Suppressor macrophage treated with lipopolysaccharide for 4 hours (primary cell): ENCODE measurements at regions not wholly inside any gene's neighbourhood (a gene's known extent, or its start where the extent isn't known, plus 50 kb on each side); places are given as distances from the start of the nearest gene placed in this dataset.
A peak's percentile ranks its signal among the peaks of the same experiment; 100 is the strongest.
"Not testable (repeated sequence)": the region's sequence is repeated elsewhere in the genome, so short reads cannot be mapped to it uniquely, and the experiment has no call there.

ENCODE experiments used
- DNase-seq: peaks from one replicate; pipeline ENCODE4 v3.0.0-alpha.2; 2020

DNA sequence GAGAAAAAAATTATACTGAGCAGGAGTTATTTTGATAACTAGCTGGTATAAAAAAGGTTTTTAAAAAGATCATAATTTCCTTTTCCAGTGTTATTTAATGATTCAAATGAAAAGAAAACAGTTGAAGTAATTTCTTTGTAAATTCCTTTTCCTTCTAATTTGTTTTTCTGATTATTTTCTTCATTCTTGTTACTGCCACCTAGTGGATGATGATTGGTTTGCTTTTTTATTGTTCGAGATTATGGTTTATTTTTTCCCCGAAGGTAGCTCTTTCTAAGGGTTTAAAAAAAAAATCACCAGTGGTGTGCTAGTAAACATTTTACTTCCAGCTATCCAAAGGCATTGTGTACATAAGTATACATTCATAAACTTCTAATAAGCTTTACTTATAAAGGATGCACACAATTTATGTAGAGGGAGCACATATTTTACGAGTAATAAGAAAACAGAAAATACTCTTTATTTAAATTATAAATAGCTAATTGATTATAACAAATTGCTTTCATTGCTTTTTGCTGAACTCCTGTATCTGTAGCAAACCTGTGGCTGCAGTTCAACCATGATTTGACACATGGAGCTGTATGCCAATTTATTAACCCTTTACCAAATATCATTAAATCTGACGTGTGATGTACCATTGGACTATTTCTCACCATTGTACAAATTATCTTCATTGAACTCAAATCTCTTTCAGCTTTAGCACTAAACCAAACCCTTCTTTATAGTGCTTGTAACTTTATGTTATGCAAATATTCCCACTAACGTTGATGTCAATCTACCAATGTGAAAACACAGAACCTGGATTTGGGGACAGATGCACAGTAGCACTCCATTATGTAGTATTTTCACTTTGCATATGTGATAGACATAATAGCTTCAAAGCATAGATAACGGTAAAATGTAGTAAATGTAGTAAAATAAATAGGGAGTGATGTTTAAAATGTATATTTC, 97.8 kb upstream of the ANK2 start:
- peak; percentile 12 for DNase-seq

DNA sequence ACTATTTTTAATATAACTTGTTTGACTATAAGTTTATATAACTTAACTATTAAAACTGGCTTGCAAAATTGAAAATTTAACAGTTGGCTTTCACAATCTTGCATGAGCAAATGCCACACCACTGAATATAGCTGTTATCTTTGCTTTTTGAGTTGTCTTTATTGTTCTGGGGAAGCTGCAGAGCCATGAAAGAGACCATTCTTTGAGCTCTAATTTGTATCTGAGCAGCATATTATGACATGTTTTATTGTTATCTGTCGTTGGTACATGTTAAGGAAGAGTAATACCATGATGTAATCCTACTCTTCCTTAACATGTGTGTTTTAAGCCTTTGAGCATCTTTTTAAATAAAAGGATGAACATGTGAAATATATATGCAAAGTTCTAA, 97.1 kb upstream of the ANK2 start:
- DNase-seq, result no peak

DNA sequence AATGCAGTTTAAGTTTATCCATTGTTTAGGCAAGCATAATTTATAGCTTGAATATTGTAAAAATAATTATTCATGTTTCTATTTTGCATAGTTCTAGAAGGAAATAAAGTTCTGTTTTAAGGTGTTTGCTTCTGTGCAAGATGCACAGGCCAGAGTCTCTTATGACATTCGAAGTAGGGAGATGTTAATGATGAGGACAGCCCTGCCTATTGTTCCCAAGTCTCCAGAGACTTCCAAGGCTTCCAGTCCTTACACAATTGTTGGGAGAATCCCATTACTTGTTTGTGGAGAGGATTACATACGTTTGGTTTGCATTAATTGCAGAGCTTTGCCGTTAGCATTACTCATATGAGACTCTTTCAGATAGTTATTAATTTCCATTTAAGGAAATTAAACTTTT, 96.2 kb upstream of the ANK2 start:
- no peak for DNase-seq

DNA sequence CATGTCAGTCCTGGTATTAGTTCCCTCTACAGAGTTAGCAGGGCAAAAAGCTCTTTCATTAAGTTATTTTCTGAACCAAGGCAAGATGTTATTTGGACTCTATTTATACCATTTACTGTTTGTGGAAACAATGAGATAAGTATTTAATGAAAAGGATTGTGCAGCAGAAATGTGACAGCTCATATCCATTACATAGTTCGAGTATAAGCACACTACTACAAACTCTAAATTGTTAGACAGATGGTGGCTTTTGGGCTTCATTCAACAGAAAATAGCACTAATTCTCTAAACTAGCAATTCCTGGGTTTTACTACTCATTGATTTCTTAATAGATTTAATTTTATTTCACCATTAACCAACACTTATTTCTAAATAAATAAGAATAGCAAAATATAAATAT, 95.2 kb upstream of the ANK2 start:
- DNase-seq, result no peak

DNA sequence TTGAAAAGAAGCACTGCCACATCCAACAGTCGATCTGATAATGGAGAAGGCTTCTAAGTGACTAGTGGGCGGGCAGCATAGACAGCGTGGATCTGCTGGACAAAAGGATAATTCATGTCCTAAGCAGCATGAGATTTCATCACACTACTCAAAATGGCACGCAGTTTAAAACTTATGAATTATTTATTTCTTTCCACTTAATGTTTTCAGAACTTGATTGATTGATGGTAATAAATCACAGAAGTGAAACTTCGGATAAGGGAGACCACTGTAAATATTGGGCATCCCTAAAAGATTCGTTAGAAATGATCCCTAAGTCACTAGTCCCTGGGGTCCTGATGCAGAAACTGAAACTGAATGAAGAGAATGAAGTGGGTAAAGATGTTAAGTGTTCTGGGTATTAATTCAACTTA, 93.0 kb upstream of the ANK2 start:
- DNase-seq, result no peak

DNA sequence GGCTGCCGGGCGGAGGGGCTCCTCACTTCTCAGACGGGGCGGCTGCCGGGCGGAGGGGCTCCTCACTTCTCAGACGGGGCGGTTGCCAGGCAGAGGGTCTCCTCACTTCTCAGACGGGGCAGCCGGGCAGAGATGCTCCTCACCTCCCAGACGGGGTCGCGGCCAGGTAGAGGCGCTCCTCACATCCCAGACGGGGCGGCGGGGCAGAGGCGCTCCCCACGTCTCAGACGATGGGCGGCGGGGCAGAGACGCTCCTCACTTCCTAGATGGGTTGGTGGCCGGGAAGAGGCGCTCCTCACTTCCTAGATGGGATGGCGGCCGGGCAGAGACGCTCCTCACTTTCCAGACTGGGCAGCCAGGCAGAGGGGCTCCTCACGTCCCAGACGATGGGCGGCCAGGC, 91.7 kb upstream of the ANK2 start:
- DNase-seq, result not testable (repeated sequence)

DNA sequence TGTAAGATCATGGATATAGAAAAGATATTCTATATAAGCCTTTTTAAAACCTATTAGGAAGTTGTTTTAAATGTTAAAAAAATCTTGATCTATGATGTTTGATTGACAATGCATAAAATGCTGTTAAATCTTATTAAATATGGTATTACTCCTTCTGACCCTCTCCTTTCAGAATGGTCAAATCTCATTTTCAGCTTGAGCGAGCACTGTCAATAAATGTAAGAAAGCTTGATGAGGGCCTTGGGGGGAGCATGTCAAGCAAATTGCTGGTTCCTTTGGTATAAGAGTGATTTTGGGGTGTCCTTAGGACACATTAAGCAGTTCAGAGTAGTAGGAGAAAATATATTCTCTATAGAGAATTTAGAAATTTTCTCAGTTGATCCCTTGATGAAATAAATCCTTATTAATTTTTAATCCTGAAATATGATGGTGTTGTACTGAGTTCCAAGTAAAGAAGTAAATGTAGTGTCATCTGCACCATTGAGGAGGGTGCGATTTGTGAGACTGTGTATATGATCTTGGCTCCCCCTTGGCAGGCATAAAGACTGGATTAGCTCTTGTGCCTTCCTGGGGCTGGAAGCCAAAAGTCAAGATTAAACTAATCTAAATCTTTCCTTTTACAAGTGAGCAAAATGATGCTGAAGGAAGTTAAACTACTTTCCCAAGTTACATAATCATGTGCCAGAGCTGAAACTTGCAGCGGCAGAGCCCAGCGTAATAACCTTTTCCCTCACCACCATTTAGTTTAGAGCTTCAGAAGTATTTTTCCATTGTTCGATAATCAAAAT, 82.6 kb upstream of the ANK2 start:
- DNase-seq, result no peak

DNA sequence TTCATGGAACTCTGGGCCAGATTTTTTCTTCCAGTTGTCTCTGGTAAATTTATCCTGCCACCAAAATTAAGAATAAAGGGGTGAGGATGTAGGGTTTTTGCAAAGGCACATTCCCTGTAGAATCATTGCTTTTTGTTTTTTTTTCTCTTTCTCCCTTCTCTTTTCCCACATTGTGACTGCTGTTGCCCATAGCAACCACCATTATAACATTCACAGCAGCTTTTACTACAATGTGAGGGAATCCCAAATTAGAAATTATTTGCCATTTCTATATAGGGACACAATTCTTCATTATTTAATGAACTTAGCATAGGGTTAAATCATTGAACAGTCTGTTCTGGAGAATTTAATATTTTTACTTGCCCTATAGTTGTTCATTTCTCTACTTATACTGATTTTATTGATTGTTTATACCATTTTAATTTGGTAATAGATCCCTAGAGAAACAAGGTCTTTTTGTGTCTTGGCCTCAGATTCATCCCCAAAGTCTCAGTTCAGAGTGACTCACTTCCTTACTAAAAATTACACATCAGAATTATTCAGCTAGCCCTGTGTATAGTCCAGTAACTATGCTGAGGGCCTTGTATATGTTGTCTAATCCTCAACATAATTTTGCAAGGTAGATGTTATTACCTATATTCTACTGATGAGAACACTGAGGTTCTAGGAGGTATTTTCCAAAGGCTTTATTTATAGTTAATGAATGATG, 80.8 kb upstream of the ANK2 start:
- DNase-seq, result no peak

DNA sequence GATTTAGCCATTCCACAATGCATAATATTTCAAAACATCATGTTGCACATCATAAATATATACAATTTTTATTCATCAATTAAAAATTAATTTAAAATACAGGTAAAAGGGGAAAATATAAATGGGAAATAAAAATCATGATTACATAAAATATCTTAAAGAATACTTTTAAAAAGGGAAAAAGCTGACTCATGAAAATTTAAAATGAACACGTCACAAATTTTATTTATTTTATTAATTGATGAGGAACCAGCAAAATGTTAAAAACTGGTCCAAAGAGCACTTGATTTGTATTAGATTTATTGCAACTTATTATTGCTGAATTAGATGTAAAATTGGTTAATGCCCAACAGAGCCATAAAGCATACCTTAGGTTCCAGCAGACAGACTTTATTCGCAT, 78.5 kb upstream of the ANK2 start:
- DNase-seq, result no peak

DNA sequence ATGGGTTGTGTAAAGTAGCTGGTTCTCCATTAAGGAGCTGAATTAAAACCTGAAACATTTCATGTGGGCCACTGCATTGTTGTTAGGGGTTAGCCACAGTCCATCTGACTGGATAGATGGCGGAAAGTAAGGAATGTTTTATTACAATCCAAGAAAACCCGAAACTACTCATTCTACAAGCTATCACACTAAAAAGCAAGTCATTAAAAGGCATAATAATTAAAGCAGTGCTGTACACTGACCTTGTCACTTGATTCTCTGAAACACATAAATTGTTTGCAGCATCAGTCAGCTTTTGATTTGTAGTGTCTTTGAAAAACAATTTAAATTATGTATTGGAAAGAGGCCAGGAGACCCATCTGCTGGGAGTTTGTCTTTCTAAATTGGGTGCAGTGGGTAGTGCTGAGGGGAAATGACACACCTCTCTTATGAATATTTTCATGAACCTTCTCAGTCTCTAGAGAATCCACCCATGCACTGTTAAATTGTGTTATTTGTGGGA, 75.7 kb upstream of the ANK2 start:
- no peak for DNase-seq

DNA sequence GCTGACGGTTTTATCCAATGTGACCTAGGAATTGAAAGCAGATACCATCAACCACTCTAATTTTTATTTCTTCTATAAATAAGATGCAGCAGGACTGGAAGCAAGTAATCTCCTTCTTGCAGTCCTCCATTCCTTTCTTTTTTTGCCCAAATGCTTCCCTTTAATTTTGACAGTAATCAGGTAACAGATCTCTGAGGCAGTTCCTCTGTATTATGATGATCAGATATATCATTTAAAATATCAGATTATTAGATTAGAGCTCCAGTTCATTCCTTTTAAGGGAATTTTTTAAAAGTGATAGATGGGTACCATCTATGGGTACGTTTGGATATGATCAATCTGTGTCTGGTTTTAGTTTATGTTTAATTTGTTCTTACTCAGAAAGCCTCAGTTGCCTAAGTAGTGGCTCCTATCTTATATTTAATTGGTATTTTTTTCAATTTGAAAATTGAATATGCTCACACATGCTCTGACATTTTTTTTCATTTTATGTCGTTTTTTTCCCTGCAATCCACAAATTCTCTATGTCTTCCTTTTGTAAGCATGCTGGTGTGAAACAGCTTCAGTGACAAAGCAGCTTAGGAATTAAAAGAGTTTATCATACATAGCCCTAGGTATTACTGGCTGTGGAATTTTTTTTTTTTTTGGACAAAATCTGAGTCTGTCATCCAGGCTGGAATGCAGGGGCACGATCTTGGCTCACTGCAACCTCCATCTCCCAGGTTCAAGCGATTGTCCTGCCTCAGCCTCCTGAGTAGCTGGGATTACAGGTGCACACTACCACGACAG, 73.7 kb upstream of the ANK2 start:
- DNase-seq, result no peak

DNA sequence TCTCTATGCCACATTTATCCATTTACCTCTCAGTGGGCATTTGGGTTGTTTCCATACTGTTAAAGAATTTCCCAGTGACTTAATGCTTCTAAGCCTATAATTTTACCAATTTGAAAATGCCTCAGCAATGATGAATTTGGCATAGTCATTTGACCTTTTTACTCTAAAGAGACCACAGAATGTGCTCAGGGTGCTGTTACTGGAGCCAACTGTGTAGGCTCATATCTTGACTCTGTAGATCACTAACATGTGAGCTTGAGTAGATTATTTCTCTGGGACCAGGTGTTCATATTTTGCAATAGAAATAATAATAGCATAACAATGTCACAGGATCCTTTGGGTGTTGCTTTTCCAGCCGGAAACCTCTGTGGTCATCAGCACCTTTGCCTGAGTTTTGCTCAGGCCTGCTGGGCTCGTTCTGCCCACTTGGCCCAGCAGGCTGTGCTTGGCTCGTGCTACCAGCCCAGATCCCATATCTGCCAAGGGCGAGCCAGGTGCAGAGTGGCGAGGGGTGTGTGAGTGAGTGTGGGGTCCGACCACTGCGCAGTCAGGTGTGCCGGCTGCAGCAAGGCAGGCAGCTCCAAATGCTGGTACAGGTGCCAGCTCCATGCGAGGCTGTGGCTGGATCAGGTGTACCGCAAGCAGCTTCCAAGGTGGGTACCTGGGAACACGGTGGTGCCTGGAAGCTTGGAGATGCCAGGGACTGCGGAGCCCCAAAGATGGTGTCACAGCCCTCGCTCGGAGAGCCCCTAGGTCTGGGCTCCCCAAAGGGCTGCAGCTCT, 70.6 kb upstream of the ANK2 start:
- no peak for DNase-seq

DNA sequence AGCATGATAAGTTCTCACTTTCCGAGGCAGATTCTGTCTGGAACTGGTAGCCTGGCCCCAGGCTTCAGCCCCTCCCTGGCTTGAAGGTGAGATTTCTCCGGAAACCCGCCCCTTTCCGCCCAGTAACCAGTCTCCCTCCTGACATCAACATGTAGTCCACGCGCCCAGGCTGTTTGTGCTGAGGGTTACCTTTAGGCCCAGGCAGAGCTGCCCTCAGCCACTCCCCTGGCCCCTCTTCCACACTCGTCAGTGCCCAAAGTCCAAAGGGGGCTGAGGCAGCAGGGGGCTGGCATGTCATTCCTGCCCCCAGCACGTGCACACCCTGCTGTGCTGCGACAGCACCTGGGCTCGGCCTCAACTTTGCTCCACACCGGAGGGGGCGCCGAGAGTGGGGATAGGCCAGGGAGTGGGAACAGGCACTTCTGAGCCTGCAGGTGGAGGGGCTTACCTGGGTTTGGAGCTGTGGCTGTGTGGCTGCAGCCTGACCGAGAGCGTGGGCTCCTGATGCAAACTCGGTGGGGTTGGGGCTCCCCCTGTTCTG, 69.5 kb upstream of the ANK2 start:
- no peak for DNase-seq

DNA sequence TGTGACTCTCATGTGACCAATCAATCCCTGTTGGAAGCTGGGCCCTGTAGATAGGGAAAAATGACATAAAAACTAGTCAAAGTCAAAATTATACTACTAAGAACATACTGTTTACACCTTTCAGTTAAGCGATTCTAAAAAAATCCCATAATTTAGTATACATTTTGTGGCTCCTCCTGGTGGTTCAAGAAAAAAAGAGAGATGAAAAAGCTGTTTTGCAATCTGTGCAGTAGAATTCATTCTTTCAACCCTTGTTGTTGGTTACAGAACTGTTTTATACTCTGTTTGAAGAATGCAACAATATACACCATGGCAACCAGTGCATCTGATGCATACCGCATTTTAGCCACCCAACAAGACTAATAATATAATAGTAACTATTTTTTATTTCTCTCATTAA, 66.8 kb upstream of the ANK2 start:
- DNase-seq, result no peak

DNA sequence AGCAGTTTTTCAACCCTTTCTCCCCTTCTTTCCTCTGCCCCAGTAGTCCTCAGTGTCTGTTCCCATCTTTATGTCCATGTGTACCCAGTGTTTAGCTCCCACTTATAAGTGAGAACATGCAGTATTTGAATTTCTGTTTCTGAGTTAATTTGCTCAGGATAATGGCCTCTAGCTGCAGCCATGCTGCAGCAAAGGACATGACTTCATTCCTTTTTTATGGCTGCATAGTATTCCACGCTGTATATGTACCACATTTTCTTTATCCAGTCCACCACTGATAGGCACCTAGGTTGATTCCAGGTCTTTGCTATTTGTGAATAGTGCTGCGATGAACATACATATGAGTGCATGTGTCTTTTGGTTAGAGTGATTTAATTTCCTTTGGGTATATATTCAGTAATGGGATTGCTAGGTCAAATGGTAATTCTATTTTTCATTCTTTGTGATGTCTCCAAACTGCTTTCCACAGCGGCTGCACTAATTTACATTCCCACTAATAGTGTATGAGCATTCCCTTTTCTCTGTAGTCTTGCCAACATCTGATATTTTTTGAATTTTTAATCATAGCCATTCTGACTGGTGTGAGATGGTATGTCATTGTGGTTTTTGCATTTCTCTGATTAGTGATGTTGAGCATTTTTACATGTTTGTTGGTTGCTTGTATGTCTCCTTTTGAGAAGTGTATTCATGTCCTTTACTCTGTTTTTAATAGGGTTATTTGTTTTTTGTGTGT, 54.6 kb upstream of the ANK2 start:
- DNase-seq, result no peak
